HG02938 (cell line): ENCODE measurements at regions not wholly inside any gene's neighbourhood (a gene's known extent, or its start where the extent isn't known, plus 50 kb on each side); places are given as distances from the start of the nearest gene placed in this dataset.
A peak's percentile ranks its signal among the peaks of the same experiment; 100 is the strongest.
"Not testable (repeated sequence)": the region's sequence is repeated elsewhere in the genome, so short reads cannot be mapped to it uniquely, and the experiment has no call there.

ENCODE experiments used
- ATAC-seq: cut with Tn5 transposase; IDR thresholded peaks from one replicate; pipeline ENCODE4 v1.9.1; 2021; ENCODE audit warnings: mild to moderate bottlenecking, moderate library complexity; ENCODE audit not compliant: unreplicated experiment

GRCh38 chr20:40101560-40101959 is 587.5 kb downstream of the MAFB start:
- no peak for ATAC-seq

DNA sequence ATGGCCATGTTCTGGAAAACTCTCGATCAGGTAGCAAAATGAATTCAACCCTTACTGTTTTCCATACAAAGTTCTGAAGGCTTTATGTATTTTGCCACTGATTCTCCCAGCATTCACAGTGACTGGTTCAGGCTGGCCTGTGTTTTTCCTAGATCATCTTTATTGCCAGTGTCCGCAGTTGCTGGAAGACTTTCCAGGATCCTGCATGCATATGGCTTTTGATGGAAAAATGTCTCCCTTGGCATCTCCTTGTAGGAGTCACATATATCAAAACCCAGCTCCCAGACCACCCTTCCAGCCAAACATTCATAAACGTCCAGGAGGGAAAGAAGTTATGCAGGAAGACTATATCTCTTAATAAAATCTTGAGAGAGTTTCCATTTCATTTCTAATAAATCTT is 588.8 kb downstream of the MAFB start:
- no peak for ATAC-seq

DNA sequence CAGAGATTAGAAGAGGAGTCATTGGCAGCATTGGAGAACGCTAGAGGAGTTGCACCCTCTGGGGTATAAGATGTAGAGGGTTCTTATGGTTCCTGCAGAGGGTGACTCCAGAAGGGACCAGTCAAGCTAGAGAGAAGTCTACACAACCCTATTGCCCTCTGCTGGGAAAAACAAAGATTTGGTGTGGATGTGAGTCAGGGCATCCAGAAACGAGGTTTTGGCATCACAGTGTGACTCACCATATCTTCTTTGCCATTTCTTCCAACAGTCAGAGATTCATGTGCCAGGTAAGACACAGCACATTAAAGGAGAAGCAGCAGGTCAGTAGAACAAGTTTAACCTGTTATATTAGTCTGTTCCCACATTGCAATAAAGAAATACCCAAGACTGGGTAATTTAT is 598.8 kb downstream of the MAFB start:
- ATAC-seq, result no peak

GRCh38 chr20:40087496-40087895 is 601.5 kb downstream of the MAFB start:
- no peak for ATAC-seq

GRCh38 chr20:40085513-40085912 is 603.5 kb downstream of the MAFB start:
- no peak for ATAC-seq

DNA sequence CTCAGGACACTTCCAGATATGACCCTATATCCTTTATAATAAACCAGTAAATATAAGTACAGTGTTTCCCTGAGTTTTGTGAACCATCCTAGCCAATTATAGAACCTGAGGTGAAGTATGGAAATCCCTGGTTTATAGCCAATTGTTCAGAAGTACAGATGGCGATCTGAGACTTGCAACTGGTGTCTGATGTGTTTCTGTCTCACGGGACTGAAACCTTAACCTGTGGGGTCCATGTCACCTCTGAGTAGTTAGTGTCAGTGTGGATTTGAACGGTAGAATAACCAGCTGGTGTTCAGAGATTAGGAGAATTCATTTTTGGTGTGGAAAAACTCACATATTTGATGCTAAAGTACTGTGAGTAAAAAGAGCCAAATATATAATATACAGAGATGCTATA is 606.6 kb downstream of the MAFB start:
- ATAC-seq, result no peak

DNA sequence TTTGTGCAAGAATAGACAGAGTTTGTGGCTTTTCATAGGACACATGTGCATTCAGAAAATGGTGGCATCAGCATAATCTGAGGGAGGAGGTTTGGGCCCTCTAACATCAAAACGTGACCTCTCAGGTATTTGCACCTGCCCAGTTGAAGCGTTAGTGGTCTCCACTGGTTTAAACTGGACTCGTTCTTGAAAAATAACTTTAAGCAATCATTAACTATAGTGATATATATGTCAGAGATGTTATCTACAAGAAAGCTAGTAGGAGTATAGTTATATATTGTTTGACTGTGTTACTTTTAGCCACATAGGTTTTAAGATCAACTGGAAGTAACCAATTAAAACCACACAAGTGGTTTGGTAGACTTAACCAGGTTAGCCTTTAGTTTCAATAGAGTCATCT is 607.4 kb downstream of the MAFB start:
- ATAC-seq, result peak; percentile 67

DNA sequence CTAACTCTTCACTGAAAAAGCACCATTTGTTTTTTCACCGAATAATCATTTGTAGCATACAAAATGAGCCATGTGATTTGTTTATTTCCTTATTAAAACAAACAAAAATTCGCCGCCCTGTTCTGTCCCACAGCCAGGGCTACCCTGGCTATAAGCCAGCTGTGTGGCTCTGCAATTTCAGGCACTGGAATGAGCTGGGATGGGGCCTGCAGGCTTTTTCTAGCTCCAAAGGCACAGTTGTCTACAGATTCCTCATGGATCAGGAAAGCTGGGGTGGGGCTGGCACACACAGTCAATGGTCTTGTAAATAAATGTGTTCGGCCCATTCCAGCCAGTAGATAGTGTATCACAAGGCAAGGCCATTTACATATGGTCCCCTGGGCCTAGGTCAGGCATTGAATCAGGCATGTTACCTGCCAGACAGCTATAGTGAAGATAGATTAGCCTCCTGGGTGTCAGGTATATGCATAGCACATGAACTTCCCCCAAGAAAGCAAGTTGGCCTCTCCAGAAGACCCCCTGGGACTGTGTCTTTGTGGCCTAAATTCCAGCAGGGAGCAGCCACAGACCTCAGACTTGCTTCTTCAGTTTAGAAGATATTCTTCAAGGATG is 608.9 kb downstream of the MAFB start:
- ATAC-seq, result no peak

GRCh38 chr20:40073535-40074111 is 615.4 kb downstream of the MAFB start:
- ATAC-seq, result no peak

- ATAC-seq, result no peak
Measured at GRCh38 chr20:40072907-40073306, 616.1 kb downstream of the MAFB start.

DNA sequence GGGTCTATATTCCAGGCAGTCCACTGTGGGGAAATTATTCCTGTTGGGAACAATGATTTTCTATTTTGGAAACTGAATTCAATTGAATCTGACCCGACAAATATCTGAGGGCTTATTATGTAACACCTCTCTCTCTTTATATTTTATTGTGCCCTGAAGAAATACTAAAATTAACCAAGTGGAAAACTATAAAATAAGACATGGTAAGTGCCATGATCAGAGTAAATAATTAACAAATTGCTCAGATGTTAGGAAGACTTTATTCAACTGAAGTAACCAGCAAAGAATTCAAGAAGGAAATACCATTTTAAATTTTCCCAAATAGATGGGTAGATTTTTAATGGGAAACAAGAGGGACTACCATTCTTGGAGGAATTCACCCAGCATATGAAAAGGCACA is 632.9 kb downstream of the MAFB start:
- ATAC-seq, result no peak

- ATAC-seq, result no peak
Measured at GRCh38 chr20:40055711-40056110, 633.3 kb downstream of the MAFB start.

DNA sequence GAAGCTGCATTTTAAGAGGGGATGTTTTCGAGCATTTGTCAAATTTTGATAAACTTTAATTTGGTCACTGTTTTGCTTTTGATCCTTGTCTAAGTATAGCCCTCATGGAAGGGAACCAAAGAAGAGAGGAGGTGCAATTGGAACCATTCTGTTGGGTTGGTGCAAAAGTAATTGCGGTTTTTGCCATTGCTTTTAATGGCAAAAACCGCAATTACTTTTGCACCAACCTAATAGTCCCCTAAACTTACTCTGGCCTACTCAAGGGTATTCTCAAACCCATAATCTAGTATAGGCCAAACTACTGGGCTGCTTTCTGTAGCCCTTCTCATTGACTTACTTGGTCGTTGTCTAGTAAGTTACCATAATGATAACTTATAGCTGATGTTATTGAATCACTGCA is 634.7 kb downstream of the MAFB start:
- ATAC-seq, result no peak

DNA sequence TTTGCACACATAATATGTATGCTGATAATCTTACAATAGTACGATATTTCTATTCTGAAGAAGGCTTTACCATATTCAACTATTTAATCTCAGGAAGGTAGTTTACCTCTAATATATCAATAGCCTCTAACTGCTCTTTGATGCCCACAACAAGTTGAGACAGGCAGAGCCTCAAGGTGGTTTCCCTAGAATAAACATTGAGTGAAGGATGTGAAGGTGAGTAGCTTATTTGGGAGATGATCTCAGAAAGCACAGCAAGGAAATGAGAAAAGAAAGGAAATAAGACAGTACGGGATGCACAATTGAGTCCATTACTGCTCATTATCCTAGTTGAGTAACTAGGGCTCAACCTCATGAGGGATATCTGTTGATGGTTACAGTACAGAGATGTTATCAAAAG is 638.4 kb downstream of the MAFB start:
- no peak for ATAC-seq

DNA sequence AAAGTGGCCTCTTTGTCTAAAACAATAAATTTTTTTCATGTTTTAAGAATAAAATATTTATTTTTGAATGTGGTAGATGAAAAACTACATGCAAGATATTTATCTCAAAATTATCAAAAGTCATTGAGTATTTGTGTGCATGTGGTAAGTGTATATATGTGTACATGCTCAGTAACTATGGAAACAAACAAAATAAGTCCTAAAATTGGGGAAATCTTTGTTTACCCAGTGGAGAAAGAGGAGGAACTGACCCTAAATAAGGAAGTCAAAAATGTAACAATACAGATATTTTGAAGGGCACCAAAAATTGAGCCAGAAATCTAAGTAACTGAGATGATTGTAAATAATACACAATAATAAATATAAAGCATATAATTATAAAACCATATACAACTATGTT is 639.2 kb downstream of the MAFB start:
- ATAC-seq, result no peak

- no peak for ATAC-seq
Measured at GRCh38 chr20:40046703-40047102, 642.3 kb downstream of the MAFB start.

DNA sequence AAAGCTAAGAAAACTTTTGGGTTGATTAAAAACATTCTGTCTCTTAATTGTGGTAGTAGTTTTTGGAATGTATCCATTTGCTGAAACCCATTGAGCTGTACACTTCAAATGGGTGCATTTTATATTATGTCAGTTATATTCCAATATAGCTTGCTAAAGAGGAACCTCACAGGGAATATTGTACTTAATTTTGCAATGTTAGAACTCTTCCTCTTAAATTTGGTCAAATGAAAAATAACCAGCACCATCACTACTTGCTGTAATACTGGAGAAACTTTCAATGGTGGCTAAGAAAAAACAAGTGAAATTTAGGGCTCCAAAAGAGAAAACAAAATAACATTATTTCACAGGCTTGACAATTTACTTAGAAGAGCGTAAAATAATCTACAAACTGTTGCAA is 651.5 kb downstream of the MAFB start:
- ATAC-seq, result no peak

GRCh38 chr20:40029589-40029988 is 659.4 kb downstream of the MAFB start:
- ATAC-seq, result no peak

DNA sequence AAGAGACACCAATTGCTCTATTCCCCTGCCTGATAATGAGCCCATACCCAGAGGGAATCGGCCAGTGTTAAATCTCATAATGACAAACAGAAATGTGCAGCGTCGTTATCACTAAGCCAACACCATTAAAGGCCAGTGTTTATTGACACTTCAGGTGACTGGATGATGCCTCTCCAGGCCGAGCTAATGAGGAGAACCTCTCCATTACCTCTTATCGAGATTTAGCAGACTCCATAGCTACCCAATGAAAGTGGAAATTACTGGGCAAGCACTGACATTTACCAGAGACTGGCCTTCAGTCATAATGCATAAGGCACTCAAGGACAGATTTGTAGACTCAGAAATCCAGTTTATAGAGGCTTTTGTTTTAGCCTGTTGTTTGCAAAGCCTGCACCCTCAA is 669.5 kb downstream of the MAFB start:
- ATAC-seq, result no peak

GRCh38 chr20:40017765-40018164 is 671.3 kb downstream of the MAFB start:
- no peak for ATAC-seq

DNA sequence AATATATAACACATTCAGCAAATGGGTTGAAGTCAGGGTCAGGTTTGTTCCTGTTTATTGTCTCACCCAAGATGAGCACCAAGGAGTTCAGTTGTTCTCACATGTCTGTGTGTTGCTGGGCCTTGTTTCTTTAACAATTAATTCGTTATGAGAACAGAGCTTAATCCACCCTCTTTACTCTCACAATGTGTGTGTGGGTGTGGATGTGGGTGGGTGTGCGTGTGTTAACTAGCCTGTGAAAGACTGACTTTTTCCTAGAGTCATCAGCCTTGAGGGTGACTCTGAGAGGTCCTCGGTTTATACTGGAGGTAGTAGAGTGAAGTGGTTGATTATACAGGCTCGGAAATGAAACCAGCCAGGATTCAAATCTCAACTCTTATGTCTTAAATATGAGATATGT is 672.1 kb downstream of the MAFB start:
- no peak for ATAC-seq

DNA sequence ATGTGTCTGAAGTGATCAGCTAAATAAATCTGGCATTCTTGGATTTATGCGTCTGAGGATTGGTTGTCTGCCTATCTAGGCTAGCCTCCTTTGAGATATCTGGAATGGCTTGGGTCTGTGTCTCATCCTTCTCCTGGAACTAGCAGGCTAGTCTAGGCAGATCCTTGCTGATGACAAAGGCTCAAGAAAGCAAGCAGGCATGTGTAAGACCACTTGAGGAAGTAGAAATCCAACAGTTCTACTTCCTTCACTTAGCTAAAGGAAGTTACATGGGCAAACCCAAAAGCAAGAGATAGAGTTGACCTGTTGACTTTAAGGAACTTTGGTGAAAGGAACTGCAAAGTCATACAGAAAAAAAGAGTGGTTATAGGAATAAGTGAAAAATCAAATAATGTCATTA is 672.6 kb downstream of the MAFB start:
- ATAC-seq, result no peak

- ATAC-seq, result not testable (repeated sequence)
Measured at GRCh38 chr20:40012026-40012425, 677.0 kb downstream of the MAFB start.
